Bronchial epithelial cell (primary cell): ENCODE measurements at regions not wholly inside any gene's neighbourhood (a gene's known extent, or its start where the extent isn't known, plus 50 kb on each side); places are given as distances from the start of the nearest gene placed in this dataset.
"Not testable (repeated sequence)": the region's sequence is repeated elsewhere in the genome, so short reads cannot be mapped to it uniquely, and the experiment has no call there.

Source experiments
- DNase-seq: peaks from one replicate; pipeline ENCODE4 v3.0.0-alpha.2; 2010; ENCODE audit warnings: low read depth
- FAIRE-seq: peaks from 2 replicates; lab custom pipeline; 2011; peaks lifted over from hg19 to GRCh38; lab: Jason Lieb, UNC
- H3K27me3 ChIP-seq: 2 replicates; pipeline ENCODE4 v1.5.1; 2011; ENCODE audit warnings: low read length; ENCODE audit not compliant: control insufficient read depth, insufficient read depth
- H3K36me3 ChIP-seq: 2 replicates; pipeline ENCODE4 v1.5.1; 2011; ENCODE audit warnings: low read length; ENCODE audit not compliant: control insufficient read depth, insufficient read depth
- H3K4me3 ChIP-seq: 2 replicates; pipeline ENCODE4 v1.5.1; 2011; ENCODE audit warnings: mild to moderate bottlenecking, low read depth, low read length, control low read depth
- TF ChIP-seq, protein P1 (sequence below): IDR thresholded peaks from 2 replicates; pipeline ENCODE4 v1.5.1; 2011; ENCODE audit warnings: mild to moderate bottlenecking, moderate library complexity, low read length, control low read depth, inconsistent platforms; ENCODE audit not compliant: insufficient read depth, severe bottlenecking

DNA sequence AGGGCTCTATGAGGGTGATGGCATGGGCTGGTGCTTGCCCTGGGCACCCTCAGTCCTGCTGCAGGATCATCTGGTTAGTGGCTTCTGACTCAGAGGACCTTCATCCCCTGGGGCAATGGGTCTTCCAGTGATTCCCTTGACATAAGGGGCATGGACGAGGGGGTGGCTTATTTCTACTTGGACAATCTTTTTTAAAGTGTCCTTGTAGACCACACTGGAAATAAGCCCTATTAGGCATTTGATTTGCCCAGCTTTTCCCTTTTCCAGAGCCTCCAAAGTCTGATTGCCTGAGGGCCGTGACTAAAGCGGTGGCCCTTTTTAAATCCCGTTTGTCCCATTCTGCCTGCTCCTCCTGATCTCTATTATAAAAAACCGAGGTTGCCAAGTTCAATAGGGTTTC is 251.2 kb upstream of the CNR1 start:
- H3K4me3 ChIP-seq, FAIRE-seq, H3K27me3 ChIP-seq, DNase-seq, H3K36me3 ChIP-seq: not testable (repeated sequence)

DNA sequence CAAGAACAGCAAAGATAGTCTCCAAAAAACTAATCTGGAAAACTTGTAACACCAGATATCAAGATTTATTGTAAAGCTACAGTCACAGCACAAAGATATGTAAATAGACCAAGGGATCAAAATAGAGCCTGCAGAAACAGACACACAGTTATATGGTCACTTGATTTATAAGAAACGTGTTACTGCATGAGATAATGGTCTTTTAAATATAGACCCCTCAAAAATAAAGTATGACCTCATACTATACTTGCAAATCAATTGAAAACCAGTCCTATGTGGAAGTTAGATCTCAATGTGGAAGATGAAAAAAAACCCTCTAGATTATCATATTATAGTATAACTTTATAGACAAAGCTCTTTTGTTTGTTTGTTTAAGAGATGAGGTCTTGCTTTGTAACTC is 247.3 kb upstream of the CNR1 start:
- Histone ChIP-seq H3K27me3 (no peaks in the 10 kb centered on the region), H3K4me3 (no peak overlapping the region), H3K36me3 (no peaks in the 10 kb centered on the region)
- TF ChIP-seq, protein P1, sequence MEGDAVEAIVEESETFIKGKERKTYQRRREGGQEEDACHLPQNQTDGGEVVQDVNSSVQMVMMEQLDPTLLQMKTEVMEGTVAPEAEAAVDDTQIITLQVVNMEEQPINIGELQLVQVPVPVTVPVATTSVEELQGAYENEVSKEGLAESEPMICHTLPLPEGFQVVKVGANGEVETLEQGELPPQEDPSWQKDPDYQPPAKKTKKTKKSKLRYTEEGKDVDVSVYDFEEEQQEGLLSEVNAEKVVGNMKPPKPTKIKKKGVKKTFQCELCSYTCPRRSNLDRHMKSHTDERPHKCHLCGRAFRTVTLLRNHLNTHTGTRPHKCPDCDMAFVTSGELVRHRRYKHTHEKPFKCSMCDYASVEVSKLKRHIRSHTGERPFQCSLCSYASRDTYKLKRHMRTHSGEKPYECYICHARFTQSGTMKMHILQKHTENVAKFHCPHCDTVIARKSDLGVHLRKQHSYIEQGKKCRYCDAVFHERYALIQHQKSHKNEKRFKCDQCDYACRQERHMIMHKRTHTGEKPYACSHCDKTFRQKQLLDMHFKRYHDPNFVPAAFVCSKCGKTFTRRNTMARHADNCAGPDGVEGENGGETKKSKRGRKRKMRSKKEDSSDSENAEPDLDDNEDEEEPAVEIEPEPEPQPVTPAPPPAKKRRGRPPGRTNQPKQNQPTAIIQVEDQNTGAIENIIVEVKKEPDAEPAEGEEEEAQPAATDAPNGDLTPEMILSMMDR = no peak
- FAIRE-seq = no peak
- DNase-seq = no peak

DNA sequence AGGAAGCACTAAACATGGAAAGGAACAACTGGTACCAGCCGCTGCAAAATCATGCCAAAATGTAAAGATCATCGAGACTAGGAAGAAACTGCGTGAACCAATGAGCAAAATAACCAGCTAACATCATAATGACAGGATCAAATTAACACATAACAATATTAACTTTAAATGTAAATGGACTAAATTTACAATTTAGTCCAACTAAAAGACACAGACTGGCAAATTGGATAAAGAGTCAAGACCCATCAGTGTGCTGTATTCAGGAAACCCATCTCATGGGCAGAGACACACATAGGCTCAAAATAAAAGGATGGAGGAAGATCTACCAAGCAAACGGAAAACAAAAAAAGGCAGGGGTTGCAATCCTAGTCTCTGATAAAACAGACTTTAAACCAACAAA is 242.2 kb upstream of the CNR1 start:
- H3K36me3 ChIP-seq, H3K27me3 ChIP-seq, FAIRE-seq, H3K4me3 ChIP-seq, DNase-seq: not testable (repeated sequence)

DNA sequence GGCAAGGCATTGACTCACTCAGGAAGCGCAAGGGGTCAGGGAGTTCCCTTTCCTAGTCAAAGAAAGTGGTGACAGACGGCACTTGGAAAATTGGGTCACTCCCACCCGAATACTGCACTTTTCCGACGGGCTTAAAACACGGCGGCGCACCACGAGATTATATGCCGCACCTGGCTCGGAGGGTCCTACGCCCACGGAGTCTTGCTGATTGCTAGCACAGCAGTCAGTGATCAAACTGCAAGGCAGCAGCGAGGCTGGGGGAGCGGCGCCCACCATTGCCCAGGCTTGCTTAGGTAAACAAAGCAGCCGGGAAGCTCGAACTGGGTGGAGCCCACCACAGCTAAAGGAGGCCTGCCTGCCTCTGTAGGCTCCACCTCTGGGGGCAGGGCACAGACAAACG is 240.5 kb upstream of the CNR1 start:
- DNase-seq, H3K27me3 ChIP-seq, H3K36me3 ChIP-seq, FAIRE-seq, H3K4me3 ChIP-seq: not testable (repeated sequence)

DNA sequence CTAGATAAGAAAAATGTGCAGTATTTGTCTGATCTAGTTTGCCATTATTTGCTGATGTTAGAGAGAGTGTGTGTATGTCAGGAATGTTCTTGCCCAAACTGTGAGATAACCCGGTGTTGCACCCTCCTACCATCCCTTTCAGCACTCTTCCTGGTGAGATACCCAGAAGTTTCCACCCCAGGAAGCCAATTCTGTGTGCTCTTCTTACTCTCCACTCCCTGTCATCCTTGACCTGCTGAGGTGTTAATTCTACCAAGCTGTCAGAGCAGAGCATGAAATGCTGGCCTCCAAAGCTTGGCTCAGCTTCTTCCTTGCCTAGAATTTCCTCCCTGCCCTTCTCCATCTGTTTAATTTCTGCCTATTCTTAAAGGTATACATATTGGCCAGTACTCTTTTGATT is 237.3 kb upstream of the CNR1 start:
- FAIRE-seq (no peak), DNase-seq (no peak)
- TF ChIP-seq, protein P1 = no peak

DNA sequence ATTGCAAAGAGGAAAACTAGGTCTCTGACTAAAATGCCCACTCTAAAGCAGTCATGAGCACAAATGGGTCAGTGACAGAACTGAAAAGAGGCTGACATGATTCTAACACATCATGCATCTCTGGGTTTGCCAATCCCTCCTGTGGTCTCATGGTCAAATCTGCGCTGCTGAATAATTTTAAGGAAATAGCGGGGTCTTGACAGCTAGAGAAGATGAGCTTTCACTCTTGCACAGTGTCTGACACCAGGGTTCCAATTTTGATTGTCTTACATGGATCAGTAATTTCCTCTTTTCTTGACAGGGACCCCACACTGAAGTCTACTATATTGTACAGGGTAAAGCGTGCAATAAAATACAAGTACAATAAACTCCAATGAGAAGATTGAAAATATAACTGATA is 236.8 kb upstream of the CNR1 start:
- no peak for DNase-seq
- FAIRE-seq = no peak
- Histone ChIP-seq H3K4me3 (no peak overlapping the region), H3K27me3 (no peaks in the 10 kb centered on the region), H3K36me3 (no peaks in the 10 kb centered on the region)
- TF ChIP-seq, protein P1 = no peak

More for the DNA sequence above, 237.3 kb upstream of the CNR1 start:
- Histone ChIP-seq H3K4me3 (no peak overlapping the region), H3K27me3 (no peaks in the 10 kb centered on the region), H3K36me3 (no peaks in the 10 kb centered on the region)

DNA sequence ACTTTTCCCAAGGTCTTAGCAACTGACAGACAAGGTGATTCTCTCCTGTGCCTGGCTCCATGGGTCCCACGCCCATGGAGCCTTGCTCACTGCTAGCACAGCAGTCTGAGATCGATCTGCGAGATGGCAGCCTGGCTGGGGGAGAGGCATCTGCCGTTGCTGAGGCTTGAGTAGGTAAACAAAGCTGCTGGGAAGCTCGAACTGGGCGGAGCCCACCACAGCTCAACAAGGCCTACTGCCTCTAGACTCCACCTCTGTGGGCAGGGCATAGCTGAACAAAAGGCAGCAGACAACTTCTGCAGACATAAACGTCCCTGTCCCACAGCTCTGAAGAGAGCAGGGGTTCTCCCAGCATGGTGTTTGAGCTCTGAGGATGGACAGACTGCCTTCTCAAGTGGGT is 224.9 kb upstream of the CNR1 start:
- not testable (repeated sequence) for H3K27me3 ChIP-seq, DNase-seq, H3K4me3 ChIP-seq, FAIRE-seq, H3K36me3 ChIP-seq

DNA sequence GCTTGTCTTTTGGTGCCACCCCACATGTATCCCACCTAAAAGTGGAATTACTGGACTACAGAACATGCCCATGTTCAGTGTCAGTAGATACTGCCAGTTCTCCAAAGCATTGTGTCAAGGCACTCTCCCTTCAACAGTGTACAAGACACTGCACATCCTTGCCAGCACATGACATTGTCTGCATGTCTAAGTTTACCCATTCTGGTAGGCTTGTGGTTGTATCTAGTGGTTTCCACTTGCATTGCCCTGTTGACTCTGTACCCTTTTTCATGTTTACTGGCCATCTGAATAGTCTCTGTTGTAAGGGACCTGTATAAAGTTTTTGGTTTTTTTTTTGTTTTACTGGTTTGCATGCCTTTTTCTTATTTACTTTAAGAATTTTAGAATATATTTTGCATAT is 222.4 kb upstream of the CNR1 start:
- Histone ChIP-seq H3K36me3 (no peaks in the 10 kb centered on the region), H3K27me3 (no peaks in the 10 kb centered on the region), H3K4me3 (no peak overlapping the region)
- TF ChIP-seq, protein P1 = no peak
- FAIRE-seq (no peak), DNase-seq (no peak)
